Astrocyte of the cerebellum (primary cell): ENCODE measurements at regions not wholly inside any gene's neighbourhood (a gene's known extent, or its start where the extent isn't known, plus 50 kb on each side); places are given as distances from the start of the nearest gene placed in this dataset.

Experiments
- DNase-seq: peaks from one replicate; pipeline ENCODE4 v3.0.0-alpha.2; 2011; ENCODE audit warnings: low read depth
- H3K4me3 ChIP-seq: 2 replicates; pipeline ENCODE4 v1.5.1; 2011; ENCODE audit warnings: mild to moderate bottlenecking, low read depth, low read length, moderate library complexity
- CTCF ChIP-seq: IDR thresholded peaks from 2 replicates; pipeline ENCODE4 v1.5.1; 2012; ENCODE audit warnings: low read length, low read depth, moderate library complexity, mild to moderate bottlenecking; ENCODE audit errors: missing control alignments
- in situ Hi-C: cut with HindIII; loops from 2 replicates; pipeline ENCODE4 v1.10.0; 2017; ENCODE audit warnings: low sequenced_read_pairs

DNA sequence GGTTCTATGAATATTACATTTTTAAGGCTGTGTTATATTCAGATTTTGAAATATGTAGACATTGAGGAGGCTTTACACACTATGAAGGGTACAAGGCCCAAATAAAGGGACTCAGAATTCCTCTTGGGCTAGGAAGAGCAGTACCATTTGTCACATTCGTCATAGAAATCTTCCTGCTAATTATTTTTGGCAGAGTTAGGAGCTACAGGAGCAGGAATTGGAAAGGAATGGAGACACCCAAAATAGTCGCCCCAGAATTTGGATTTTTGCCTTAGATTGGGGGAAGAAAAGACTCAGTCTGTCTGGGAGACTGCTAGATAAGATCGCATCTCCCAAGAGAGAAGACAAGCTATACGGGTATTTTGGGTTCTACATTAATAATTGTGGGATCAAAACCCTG lies 176.4 kb upstream of the DACH1 start:
- DNase-seq, result no peak
- in situ Hi-C loops, result no loop called here
- no peak for TF ChIP-seq CTCF
- no peak overlapping the region for H3K4me3 ChIP-seq

DNA sequence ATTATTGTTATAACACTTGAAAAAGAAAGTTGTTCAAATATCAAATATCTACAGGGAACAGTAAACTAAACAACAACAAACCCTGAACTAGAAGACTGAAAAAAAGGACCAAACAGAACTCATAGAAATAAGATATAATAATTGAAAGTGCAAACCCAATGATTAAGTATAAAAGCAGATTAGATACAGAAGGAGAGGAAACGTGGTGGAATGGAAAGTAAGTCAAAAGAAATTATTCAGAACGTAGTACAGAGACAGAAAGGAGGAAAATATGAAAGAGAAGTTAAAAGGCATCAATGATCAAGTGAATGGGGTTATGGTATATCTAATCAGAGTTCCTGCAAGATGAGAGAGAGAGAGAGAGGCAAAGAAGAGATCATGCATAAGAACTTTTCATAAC lies 174.2 kb upstream of the DACH1 start:
- TF ChIP-seq CTCF, result no peak
- DNase-seq, result no peak
- in situ Hi-C loops, result no loop called here
- no peak overlapping the region for H3K4me3 ChIP-seq

DNA sequence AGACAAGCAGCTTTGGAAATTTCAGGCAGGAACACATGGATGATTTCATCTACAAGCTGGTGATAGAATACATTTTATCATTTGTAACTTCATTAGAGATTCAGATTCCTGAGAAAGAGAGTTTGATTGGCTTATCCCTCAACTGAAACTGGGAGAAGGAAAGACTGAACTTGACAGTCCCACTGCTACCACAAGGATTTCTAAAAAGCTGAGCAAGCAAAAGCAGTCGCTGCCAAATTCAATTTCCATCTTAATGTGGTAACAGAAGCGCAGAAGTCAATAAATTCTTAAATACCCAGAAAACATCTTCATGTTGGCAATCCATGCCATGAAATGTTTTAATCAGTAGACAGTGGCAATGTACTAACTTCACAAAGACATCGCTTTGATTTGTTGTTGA lies 172.1 kb upstream of the DACH1 start:
- in situ Hi-C loops, result no loop called here
- no peak for DNase-seq
- TF ChIP-seq CTCF, result no peak

GRCh38 chr13:72029981-72030380 lies 163.0 kb upstream of the DACH1 start:
- in situ Hi-C loops, result no loop called here
- DNase-seq, result no peak
- no peak overlapping the region for H3K4me3 ChIP-seq
- no peak for TF ChIP-seq CTCF

More for the DNA sequence above, 172.1 kb upstream of the DACH1 start:
- H3K4me3 ChIP-seq, result no peak overlapping the region

GRCh38 chr13:72025836-72026235 lies 158.8 kb upstream of the DACH1 start:
- no peak for TF ChIP-seq CTCF
- DNase-seq, result peak; percentile 11
- in situ Hi-C loops, result no loop called here
- no peak overlapping the region for H3K4me3 ChIP-seq

GRCh38 chr13:72023895-72024294 lies 156.9 kb upstream of the DACH1 start:
- no peak overlapping the region for H3K4me3 ChIP-seq
- TF ChIP-seq CTCF, result no peak
- DNase-seq, result no peak
- in situ Hi-C loops, result no loop called here

DNA sequence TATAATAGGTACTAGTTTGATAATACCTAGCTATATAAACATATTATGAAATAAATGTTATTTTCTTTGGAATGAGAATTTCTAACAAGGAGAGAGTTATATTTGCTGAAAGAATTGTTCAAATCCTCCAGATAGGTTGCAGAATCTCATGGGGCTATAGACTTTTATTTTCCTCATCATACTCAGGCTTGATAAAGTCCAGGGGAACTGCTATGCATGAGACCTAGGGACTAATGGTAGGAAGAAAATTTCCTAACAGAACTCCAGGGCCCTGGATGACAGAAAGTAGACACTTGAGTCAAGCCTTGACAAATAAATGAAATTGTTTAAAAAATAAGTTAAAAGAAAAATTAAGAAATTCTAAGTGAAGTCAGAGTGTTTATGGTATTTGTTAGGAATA lies 138.5 kb upstream of the DACH1 start:
- in situ Hi-C loops, result no loop called here
- no peak for TF ChIP-seq CTCF
- DNase-seq, result no peak
- H3K4me3 ChIP-seq, result no peak overlapping the region
